ENCODE measurements at regions not wholly inside any gene's neighbourhood (a gene's known extent, or its start where the extent isn't known, plus 50 kb on each side); places are given as distances from the start of the nearest gene placed in this dataset.

DNA sequence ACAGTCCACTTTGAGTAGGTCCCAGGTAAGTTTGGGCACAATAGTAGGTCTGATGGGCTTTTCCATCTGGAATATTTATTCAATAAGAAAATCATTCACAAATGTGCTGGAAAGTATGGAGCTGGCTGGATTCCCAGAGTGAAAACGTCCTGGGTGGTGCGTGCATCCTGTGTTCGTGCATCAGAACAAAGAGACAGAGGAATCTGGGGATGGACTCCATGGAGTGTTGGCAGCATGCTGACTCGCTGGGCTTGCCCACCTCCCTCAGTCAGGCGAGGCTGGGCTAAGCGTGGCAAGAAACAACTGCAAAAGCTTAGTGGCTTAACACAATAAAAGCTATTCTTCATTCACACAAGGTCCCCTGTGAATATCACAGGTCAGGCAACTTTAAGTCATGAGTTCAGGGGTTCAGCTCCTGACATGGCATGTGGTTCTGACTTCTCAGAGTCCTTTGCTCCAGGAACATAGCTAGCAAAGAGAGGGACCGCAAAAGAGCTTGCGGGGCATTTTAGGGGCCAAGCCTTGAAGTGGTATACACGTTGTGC lies 151.6 kb upstream of the ZNF644 start:
- H3K9me3 ChIP-seq (ENCODE audit: control insufficient read depth, insufficient read depth, low read depth, low read length), result no peaks in the 10 kb centered on the region
- no peak overlapping the region for H2AFZ ChIP-seq (ENCODE audit: low read length)
- no peak for DNase-seq (ENCODE audit: low read depth in 2 of 2)

DNA sequence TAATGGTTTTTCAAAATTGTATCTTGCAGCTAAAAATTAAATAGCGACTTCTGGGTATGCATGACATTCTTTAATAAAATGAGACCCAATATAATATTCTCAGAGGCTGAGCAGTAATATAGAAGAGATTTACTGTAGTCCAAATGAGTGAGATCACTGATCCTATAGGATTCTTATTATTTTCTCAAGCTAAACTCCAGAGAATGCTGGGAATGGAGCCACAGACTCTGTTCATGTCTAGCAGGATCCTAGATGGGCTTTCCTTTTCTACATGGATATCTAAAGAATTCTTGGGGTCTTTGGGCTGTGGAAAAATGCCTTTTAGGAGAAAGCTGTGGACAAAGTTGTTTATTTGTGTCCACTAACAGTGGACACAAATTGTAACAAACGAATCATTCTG lies 150.7 kb upstream of the ZNF644 start:
- H3K79me2 ChIP-seq (ENCODE audit: control insufficient read depth, insufficient read depth, low read length), result no peaks in the 10 kb centered on the region
- no peak overlapping the region for H3K27ac ChIP-seq (ENCODE audit: insufficient read depth, low read length)
- H2AFZ ChIP-seq (ENCODE audit: low read length), result no peak overlapping the region
- H3K9me3 ChIP-seq (ENCODE audit: control insufficient read depth, insufficient read depth, low read depth, low read length), result no peaks in the 10 kb centered on the region
- TF ChIP-seq, protein P1, sequence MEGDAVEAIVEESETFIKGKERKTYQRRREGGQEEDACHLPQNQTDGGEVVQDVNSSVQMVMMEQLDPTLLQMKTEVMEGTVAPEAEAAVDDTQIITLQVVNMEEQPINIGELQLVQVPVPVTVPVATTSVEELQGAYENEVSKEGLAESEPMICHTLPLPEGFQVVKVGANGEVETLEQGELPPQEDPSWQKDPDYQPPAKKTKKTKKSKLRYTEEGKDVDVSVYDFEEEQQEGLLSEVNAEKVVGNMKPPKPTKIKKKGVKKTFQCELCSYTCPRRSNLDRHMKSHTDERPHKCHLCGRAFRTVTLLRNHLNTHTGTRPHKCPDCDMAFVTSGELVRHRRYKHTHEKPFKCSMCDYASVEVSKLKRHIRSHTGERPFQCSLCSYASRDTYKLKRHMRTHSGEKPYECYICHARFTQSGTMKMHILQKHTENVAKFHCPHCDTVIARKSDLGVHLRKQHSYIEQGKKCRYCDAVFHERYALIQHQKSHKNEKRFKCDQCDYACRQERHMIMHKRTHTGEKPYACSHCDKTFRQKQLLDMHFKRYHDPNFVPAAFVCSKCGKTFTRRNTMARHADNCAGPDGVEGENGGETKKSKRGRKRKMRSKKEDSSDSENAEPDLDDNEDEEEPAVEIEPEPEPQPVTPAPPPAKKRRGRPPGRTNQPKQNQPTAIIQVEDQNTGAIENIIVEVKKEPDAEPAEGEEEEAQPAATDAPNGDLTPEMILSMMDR (conservative IDR thresholded peaks at IDR 0.05 in 1 of 2, IDR thresholded peaks at IDR 0.05 in 1 of 2; ENCODE audit: low read depth in 1 of 2, low read length in 2 of 2), result no peak
- TF ChIP-seq EZH2 (IDR thresholded peaks at IDR 0.05; ENCODE audit: low read length, missing control alignments), result no peak
- H3K4me1 ChIP-seq (ENCODE audit: control insufficient read depth, extremely low read depth, insufficient read depth, low read length), result no peaks in the 10 kb centered on the region
- H4K20me1 ChIP-seq (ENCODE audit: control insufficient read depth, extremely low read depth, insufficient read depth, low read length), result no peaks in the 10 kb centered on the region
- H3K36me3 ChIP-seq (ENCODE audit: control insufficient read depth, insufficient read depth, low read length), result no peaks in the 10 kb centered on the region
- DNase-seq (ENCODE audit: low read depth in 2 of 2), result no peak
- no peak overlapping the region for H3K4me3 ChIP-seq (replicated peaks in 1 of 4; ENCODE audit: control extremely low read depth in 1 of 4, insufficient read depth in 1 of 4, low read depth in 3 of 4, low read length in 4 of 4)
- peaks cover 8% of the 10 kb centered on the region for H3K27me3 ChIP-seq (ENCODE audit: control insufficient read depth, insufficient read depth, low read length)
- no peak overlapping the region for H3K9ac ChIP-seq (ENCODE audit: insufficient read depth, low read length)
- no peak overlapping the region for H3K4me2 ChIP-seq (ENCODE audit: extremely low read depth, insufficient read depth, low read length)

More for the DNA sequence above, 151.6 kb upstream of the ZNF644 start:
- Histone ChIP-seq H3K36me3 (ENCODE audit: control insufficient read depth, insufficient read depth, low read length) (no peaks in the 10 kb centered on the region), H3K27ac (ENCODE audit: insufficient read depth, low read length) (no peak overlapping the region), H3K4me2 (ENCODE audit: extremely low read depth, insufficient read depth, low read length) (no peak overlapping the region), H3K79me2 (ENCODE audit: control insufficient read depth, insufficient read depth, low read length) (no peaks in the 10 kb centered on the region), H3K4me1 (ENCODE audit: control insufficient read depth, extremely low read depth, insufficient read depth, low read length) (no peaks in the 10 kb centered on the region), H3K9ac (ENCODE audit: insufficient read depth, low read length) (no peak overlapping the region), H4K20me1 (ENCODE audit: control insufficient read depth, extremely low read depth, insufficient read depth, low read length) (no peaks in the 10 kb centered on the region), H3K4me3 (replicated peaks in 1 of 4; ENCODE audit: control extremely low read depth in 1 of 4, insufficient read depth in 1 of 4, low read depth in 3 of 4, low read length in 4 of 4) (no peak overlapping the region), H3K27me3 (ENCODE audit: control insufficient read depth, insufficient read depth, low read length) (peaks cover 8% of the 10 kb centered on the region)
- TF ChIP-seq, protein P1 (conservative IDR thresholded peaks at IDR 0.05 in 1 of 2, IDR thresholded peaks at IDR 0.05 in 1 of 2; ENCODE audit: low read depth in 1 of 2, low read length in 2 of 2), result no peak
- no peak for TF ChIP-seq EZH2 (IDR thresholded peaks at IDR 0.05; ENCODE audit: low read length, missing control alignments)

DNA sequence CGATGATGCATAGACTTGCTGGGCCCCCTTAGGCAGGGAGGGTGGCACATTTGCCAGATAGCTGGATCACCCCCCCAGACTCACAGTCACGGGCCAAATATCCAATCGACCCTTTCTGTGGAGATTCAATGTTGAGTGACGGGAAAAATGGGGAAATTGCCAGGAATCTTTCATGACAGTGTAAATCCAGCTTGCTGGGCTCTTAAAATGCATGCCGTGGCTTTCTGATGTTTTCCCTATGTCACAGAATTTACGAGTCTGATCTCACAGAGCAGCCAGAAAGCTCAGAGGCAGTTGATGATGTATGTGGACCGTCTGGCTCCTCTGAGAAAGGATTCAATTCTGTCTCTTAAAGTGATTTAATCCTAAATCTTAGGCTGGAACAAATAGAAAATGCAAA lies 150.1 kb upstream of the ZNF644 start:
- no peak overlapping the region for H3K4me3 ChIP-seq (replicated peaks in 1 of 4; ENCODE audit: control extremely low read depth in 1 of 4, insufficient read depth in 1 of 4, low read depth in 3 of 4, low read length in 4 of 4)
- H4K20me1 ChIP-seq (ENCODE audit: control insufficient read depth, extremely low read depth, insufficient read depth, low read length), result no peaks in the 10 kb centered on the region
- peaks cover 8% of the 10 kb centered on the region for H3K27me3 ChIP-seq (ENCODE audit: control insufficient read depth, insufficient read depth, low read length)
- TF ChIP-seq, protein P1 (conservative IDR thresholded peaks at IDR 0.05 in 1 of 2, IDR thresholded peaks at IDR 0.05 in 1 of 2; ENCODE audit: low read depth in 1 of 2, low read length in 2 of 2), result no peak
- TF ChIP-seq EZH2 (IDR thresholded peaks at IDR 0.05; ENCODE audit: low read length, missing control alignments), result no peak
- DNase-seq (ENCODE audit: low read depth in 2 of 2), result peak in 1 of 2 donors; percentile 34
- H3K9me3 ChIP-seq (ENCODE audit: control insufficient read depth, insufficient read depth, low read depth, low read length), result no peaks in the 10 kb centered on the region
- no peak overlapping the region for H3K27ac ChIP-seq (ENCODE audit: insufficient read depth, low read length)
- H3K4me2 ChIP-seq (ENCODE audit: extremely low read depth, insufficient read depth, low read length), result no peak overlapping the region
- no peaks in the 10 kb centered on the region for H3K36me3 ChIP-seq (ENCODE audit: control insufficient read depth, insufficient read depth, low read length)
- H3K9ac ChIP-seq (ENCODE audit: insufficient read depth, low read length), result no peak overlapping the region
- H2AFZ ChIP-seq (ENCODE audit: low read length), result no peak overlapping the region
- H3K79me2 ChIP-seq (ENCODE audit: control insufficient read depth, insufficient read depth, low read length), result no peaks in the 10 kb centered on the region
- H3K4me1 ChIP-seq (ENCODE audit: control insufficient read depth, extremely low read depth, insufficient read depth, low read length), result no peaks in the 10 kb centered on the region

Data from fibroblast of lung (primary cell).